ENCODE measurements at regions not wholly inside any gene's neighbourhood (a gene's known extent, or its start where the extent isn't known, plus 50 kb on each side); places are given as distances from the start of the nearest gene placed in this dataset.

- H3K4me1 Mint-ChIP-seq (ENCODE audit: unreplicated experiment): no peaks in the 10 kb centered on the region
- H3K4me3 Mint-ChIP-seq (ENCODE audit: unreplicated experiment): no peak overlapping the region
- TF ChIP-seq CTCF (IDR thresholded peaks at IDR 0.05): no peak
- no peaks in the 10 kb centered on the region for H3K36me3 Mint-ChIP-seq (ENCODE audit: unreplicated experiment)
- H3K27me3 Mint-ChIP-seq (ENCODE audit: unreplicated experiment): no peaks in the 10 kb centered on the region
- DNase-seq (ENCODE audit: extremely low spot score, unreplicated experiment): no peak
- peaks cover 22% of the 10 kb centered on the region for H3K9me3 Mint-ChIP-seq (ENCODE audit: unreplicated experiment)
- H3K27ac Mint-ChIP-seq (ENCODE audit: unreplicated experiment): no peak overlapping the region
These were observed 373.3 kb upstream of the DIAPH2 start for GRCh38 chrX:96311366-96311765.

GRCh38 chrX:96314985-96315384, 369.7 kb upstream of the DIAPH2 start:
- Mint-ChIP-seq H3K4me3 (ENCODE audit: unreplicated experiment) (no peak overlapping the region), H3K9me3 (ENCODE audit: unreplicated experiment) (peaks cover 24% of the 10 kb centered on the region), H3K36me3 (ENCODE audit: unreplicated experiment) (no peaks in the 10 kb centered on the region), H3K27me3 (ENCODE audit: unreplicated experiment) (no peaks in the 10 kb centered on the region), H3K4me1 (ENCODE audit: unreplicated experiment) (no peaks in the 10 kb centered on the region), H3K27ac (ENCODE audit: unreplicated experiment) (no peak overlapping the region)
- DNase-seq (ENCODE audit: extremely low spot score, unreplicated experiment): no peak
- no peak for TF ChIP-seq CTCF (IDR thresholded peaks at IDR 0.05)

- Mint-ChIP-seq H3K4me1 (ENCODE audit: unreplicated experiment) (no peaks in the 10 kb centered on the region), H3K27me3 (ENCODE audit: unreplicated experiment) (peaks cover 2% of the 10 kb centered on the region), H3K36me3 (ENCODE audit: unreplicated experiment) (no peaks in the 10 kb centered on the region), H3K4me3 (ENCODE audit: unreplicated experiment) (no peak overlapping the region), H3K27ac (ENCODE audit: unreplicated experiment) (no peak overlapping the region), H3K9me3 (ENCODE audit: unreplicated experiment) (no peaks in the 10 kb centered on the region)
- no peak for TF ChIP-seq CTCF (IDR thresholded peaks at IDR 0.05)
- DNase-seq (ENCODE audit: extremely low spot score, unreplicated experiment): no peak
These were observed 322.8 kb upstream of the DIAPH2 start for GRCh38 chrX:96361844-96362243.

GRCh38 chrX:96372313-96373046, 312.2 kb upstream of the DIAPH2 start:
- TF ChIP-seq CTCF (IDR thresholded peaks at IDR 0.05): peak; percentile 84
- Mint-ChIP-seq H3K9me3 (ENCODE audit: unreplicated experiment) (no peaks in the 10 kb centered on the region), H3K4me1 (ENCODE audit: unreplicated experiment) (peaks cover 3% of the 10 kb centered on the region), H3K36me3 (ENCODE audit: unreplicated experiment) (no peaks in the 10 kb centered on the region), H3K4me3 (ENCODE audit: unreplicated experiment) (no peak overlapping the region), H3K27ac (ENCODE audit: unreplicated experiment) (no peak overlapping the region), H3K27me3 (ENCODE audit: unreplicated experiment) (peaks cover 5% of the 10 kb centered on the region)
- DNase-seq (ENCODE audit: extremely low spot score, unreplicated experiment): no peak

- TF ChIP-seq CTCF (IDR thresholded peaks at IDR 0.05): no peak
- H3K36me3 Mint-ChIP-seq (ENCODE audit: unreplicated experiment): no peaks in the 10 kb centered on the region
- H3K27ac Mint-ChIP-seq (ENCODE audit: unreplicated experiment): no peak overlapping the region
- H3K4me3 Mint-ChIP-seq (ENCODE audit: unreplicated experiment): no peak overlapping the region
- no peaks in the 10 kb centered on the region for H3K9me3 Mint-ChIP-seq (ENCODE audit: unreplicated experiment)
- no peak for DNase-seq (ENCODE audit: extremely low spot score, unreplicated experiment)
- peaks cover 5% of the 10 kb centered on the region for H3K27me3 Mint-ChIP-seq (ENCODE audit: unreplicated experiment)
- H3K4me1 Mint-ChIP-seq (ENCODE audit: unreplicated experiment): peaks cover 3% of the 10 kb centered on the region
These were observed 311.6 kb upstream of the DIAPH2 start for GRCh38 chrX:96373047-96373355.
